ENCODE measurements at regions not wholly inside any gene's neighbourhood (a gene's known extent, or its start where the extent isn't known, plus 50 kb on each side); places are given as distances from the start of the nearest gene placed in this dataset.

DNA sequence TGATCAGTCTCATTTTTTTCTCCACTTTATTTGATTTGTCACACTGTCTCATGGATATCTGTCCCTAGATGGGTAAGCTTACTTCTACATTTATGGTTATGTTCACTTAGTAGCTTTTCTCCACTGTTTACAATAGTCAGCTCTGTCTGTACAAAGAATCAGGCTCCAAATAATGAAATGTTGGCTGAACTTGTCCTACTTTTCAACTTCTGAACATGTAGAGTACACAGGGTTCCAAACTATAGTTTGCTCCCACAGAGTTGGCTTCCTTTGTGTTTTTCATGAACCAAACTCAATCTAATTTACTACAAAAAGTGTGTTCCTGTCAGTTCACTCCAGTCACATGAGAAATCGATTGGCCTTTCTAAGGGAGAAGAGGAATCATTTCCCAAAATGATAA is 175.0 kb downstream of the CCDC71L start:
- Histone ChIP-seq H3K4me3 (no peak overlapping the region), H3K27ac (peak overlapping the region in 2 of 4 donors; percentile 18 to 78)
- no peak for TF ChIP-seq POLR2A (IDR thresholded peaks at IDR 0.05)
- TF ChIP-seq, protein P1, sequence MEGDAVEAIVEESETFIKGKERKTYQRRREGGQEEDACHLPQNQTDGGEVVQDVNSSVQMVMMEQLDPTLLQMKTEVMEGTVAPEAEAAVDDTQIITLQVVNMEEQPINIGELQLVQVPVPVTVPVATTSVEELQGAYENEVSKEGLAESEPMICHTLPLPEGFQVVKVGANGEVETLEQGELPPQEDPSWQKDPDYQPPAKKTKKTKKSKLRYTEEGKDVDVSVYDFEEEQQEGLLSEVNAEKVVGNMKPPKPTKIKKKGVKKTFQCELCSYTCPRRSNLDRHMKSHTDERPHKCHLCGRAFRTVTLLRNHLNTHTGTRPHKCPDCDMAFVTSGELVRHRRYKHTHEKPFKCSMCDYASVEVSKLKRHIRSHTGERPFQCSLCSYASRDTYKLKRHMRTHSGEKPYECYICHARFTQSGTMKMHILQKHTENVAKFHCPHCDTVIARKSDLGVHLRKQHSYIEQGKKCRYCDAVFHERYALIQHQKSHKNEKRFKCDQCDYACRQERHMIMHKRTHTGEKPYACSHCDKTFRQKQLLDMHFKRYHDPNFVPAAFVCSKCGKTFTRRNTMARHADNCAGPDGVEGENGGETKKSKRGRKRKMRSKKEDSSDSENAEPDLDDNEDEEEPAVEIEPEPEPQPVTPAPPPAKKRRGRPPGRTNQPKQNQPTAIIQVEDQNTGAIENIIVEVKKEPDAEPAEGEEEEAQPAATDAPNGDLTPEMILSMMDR (IDR thresholded peaks at IDR 0.05): no peak

DNA sequence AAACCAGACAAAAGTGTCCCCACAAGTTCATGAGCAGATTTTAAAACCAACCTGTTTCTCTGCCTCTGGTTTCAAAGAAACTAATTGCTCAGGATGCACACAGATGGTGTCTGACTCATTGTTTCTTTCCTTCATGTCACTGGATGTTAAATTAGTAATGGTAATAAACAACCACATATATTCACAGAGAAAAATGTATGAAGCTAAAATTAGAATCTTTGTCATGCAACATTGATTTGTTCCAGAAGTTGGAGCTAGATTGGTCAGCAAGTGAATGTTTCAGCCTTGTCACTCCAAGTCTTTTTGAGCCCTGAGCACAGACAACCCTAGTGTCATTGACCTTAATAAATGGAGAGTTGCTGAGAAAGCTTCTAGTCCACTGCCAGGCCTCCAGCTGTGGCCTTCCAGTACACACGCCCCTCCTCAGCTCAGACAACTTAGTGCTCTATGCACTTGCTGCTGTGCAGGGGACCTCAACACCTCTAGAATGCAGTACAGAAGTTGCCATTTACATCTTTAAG is 175.9 kb downstream of the CCDC71L start:
- no peaks in the 10 kb centered on the region for H3K9me3 ChIP-seq
- DNase-seq: no peak
- H3K27me3 ChIP-seq: no peaks in the 10 kb centered on the region
- H3K27ac ChIP-seq: peak overlapping the region in 3 of 4 donors; percentile 3 to 78 (median 18)
- TF ChIP-seq, protein P1 (IDR thresholded peaks at IDR 0.05): no peak
- no peak for TF ChIP-seq POLR2A (IDR thresholded peaks at IDR 0.05)
- H3K36me3 ChIP-seq: no peaks in the 10 kb centered on the region
- no peaks in the 10 kb centered on the region for H3K4me1 ChIP-seq
- H3K4me3 ChIP-seq: no peak overlapping the region

More for the DNA sequence above, 175.0 kb downstream of the CCDC71L start:
- Histone ChIP-seq H3K4me1 (no peaks in the 10 kb centered on the region), H3K9me3 (no peaks in the 10 kb centered on the region), H3K27me3 (no peaks in the 10 kb centered on the region), H3K36me3 (no peaks in the 10 kb centered on the region)
- DNase-seq: no peak

DNA sequence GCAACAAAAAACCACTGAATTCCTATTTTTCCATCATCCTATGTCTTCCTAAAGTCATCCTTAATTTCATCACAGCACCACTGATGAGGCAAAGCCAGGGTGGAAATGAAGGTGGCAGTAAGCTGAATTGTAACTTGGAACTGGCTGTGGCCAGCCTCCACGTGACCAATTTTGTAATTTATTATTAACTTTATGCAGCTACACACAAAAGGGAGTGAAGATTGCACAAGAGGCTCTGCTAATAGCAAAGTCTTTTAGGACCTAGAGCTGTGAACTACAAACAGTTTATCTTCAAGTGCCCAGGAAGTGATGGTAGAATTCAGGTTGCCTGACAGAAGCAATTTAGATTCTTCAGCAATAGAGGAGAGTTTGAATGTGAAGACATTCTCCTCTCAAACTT is 176.4 kb downstream of the CCDC71L start:
- H3K9me3 ChIP-seq: no peaks in the 10 kb centered on the region
- no peak overlapping the region for H3K4me3 ChIP-seq
- no peaks in the 10 kb centered on the region for H3K4me1 ChIP-seq
- peak overlapping the region in 2 of 4 donors; percentile 16 to 78 for H3K27ac ChIP-seq
- no peaks in the 10 kb centered on the region for H3K27me3 ChIP-seq
- DNase-seq: no peak
- no peaks in the 10 kb centered on the region for H3K36me3 ChIP-seq
- no peak for TF ChIP-seq POLR2A (IDR thresholded peaks at IDR 0.05)
- TF ChIP-seq, protein P1 (IDR thresholded peaks at IDR 0.05): no peak

DNA sequence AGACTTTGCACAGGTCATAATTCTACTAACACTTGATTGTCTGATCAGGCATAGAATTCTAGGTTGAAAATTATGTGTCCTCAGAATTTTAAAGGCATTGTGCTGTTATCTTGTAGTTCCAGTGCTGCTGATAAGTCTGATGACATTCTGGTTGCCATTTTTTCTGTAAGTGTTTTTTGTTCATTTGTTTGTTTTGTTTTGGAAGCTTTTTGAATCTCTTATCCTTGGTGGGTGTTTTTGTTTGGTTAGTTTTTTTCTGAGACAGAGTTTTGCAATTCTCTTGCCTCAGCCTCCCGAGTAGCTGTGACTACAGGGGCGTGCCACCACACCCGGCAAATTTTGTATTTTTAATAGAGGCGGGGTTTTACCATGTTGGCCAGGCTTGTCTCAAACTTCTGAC is 178.9 kb downstream of the CCDC71L start:
- Histone ChIP-seq H3K27me3 (no peaks in the 10 kb centered on the region), H3K36me3 (no peaks in the 10 kb centered on the region), H3K4me1 (no peaks in the 10 kb centered on the region), H3K4me3 (no peak overlapping the region), H3K9me3 (no peaks in the 10 kb centered on the region), H3K27ac (no peak overlapping the region)
- no peak for DNase-seq
- TF ChIP-seq, protein P1 (IDR thresholded peaks at IDR 0.05): no peak
- no peak for TF ChIP-seq POLR2A (IDR thresholded peaks at IDR 0.05)

DNA sequence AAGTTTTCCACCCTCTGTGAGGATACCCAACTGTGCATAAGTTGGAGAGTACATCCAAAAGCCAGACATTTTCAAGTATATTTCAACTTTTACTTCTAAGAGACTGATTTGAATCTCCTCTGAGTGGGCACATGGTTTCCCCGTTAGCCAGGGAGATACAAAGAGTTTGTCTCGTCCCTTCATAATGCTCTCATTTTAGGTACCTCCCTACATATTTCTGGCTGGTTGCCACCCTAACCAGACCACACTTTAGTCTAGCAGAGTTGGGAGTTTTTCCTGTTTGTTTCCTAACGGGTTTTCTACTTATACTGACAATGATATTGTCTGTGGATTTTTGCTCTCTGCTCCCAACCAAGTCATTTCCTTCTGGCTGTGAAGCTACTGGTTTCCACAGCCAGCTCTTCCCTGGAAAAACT is 180.3 kb downstream of the CCDC71L start:
- Histone ChIP-seq H3K27ac (no peak overlapping the region), H3K27me3 (no peaks in the 10 kb centered on the region), H3K36me3 (no peaks in the 10 kb centered on the region), H3K4me1 (no peaks in the 10 kb centered on the region), H3K4me3 (no peak overlapping the region), H3K9me3 (no peaks in the 10 kb centered on the region)
- no peak for DNase-seq
- TF ChIP-seq, protein P1 (IDR thresholded peaks at IDR 0.05): no peak
- TF ChIP-seq POLR2A (IDR thresholded peaks at IDR 0.05): no peak

DNA sequence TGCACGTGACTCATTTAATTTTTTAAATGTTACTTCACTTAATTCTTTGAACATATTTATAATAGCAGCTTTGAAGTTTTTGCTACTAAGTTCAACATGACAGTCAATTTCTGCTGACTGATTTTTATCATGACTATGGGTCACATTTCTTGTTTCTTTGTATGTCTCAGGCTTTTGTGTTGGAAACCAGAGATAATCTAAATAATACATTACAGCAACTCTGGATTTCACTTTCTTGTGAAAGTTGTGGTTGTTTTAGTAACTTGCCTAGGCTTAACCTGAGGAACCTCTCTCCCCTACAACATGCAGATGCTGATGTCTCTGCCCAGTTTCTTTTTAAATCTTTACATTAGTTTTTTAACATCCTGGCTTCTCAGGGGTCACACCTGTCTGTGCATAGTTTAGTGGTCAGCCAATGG is 180.8 kb downstream of the CCDC71L start:
- H3K36me3 ChIP-seq: no peaks in the 10 kb centered on the region
- no peak for DNase-seq
- no peaks in the 10 kb centered on the region for H3K9me3 ChIP-seq
- TF ChIP-seq POLR2A (IDR thresholded peaks at IDR 0.05): no peak
- H3K4me3 ChIP-seq: no peak overlapping the region
- no peak overlapping the region for H3K27ac ChIP-seq
- H3K27me3 ChIP-seq: no peaks in the 10 kb centered on the region
- H3K4me1 ChIP-seq: no peaks in the 10 kb centered on the region

Measured in Peyer's patch (tissue), 4 donors.